Stomach (tissue), 8 donors: ENCODE measurements at regions not wholly inside any gene's neighbourhood (a gene's known extent, or its start where the extent isn't known, plus 50 kb on each side); places are given as distances from the start of the nearest gene placed in this dataset.

Experiments used
- DNase-seq, 2 donors: peaks; one replicate each; pipeline versions ENCODE4 v3.0.0 to v3.0.0-alpha.2; 2013 to 2019
- H3K27ac ChIP-seq, 5 donors: fragments of 200-600 bp in 4 of 5; sonication (generic) in 4 of 5; one replicate each; pipeline ENCODE4 v1.5.1; 2013 to 2019; ENCODE audit warnings: mild to moderate bottlenecking in 1 of 5, moderate library complexity in 1 of 5
- H3K27me3 ChIP-seq, 3 donors: fragments of 200-600 bp; sonication (generic); one replicate each; pipeline ENCODE4 v1.5.1; 2017 to 2019; ENCODE audit warnings: mixed run types in 1 of 3
- H3K36me3 ChIP-seq, 4 donors: fragments of 200-600 bp; sonication (generic); 1 replicate in 3 of 4; 2 replicates in 1 of 4; pipeline ENCODE4 v1.5.1; 2016 to 2019
- H3K4me1 ChIP-seq, 4 donors: fragments of 200-600 bp; sonication (generic); one replicate each; pipeline ENCODE4 v1.5.1; 2016 to 2019
- H3K4me3 ChIP-seq, 4 donors: fragments of 200-600 bp; sonication (generic) in 3 of 4; one replicate each; pipeline ENCODE4 v1.5.1; 2016 to 2019; ENCODE audit warnings: mild to moderate bottlenecking in 1 of 4
- H3K9me3 ChIP-seq, 4 donors: fragments of 200-600 bp; sonication (generic); one replicate each; pipeline ENCODE4 v1.5.1; 2016 to 2019
- EP300 ChIP-seq: sonication (generic); formaldehyde crosslinking; IDR thresholded peaks from one replicate; pipeline ENCODE4 v1.6.1; 2017; ENCODE audit warnings: antibody characterized with exemption
- POLR2A ChIP-seq, 4 donors: fragments of 450-650 bp; IDR thresholded peaks; one replicate each; pipeline ENCODE4 v1.6.1; 2016; ENCODE audit warnings: antibody characterized with exemption in 4 of 4, control low read depth in 2 of 4, mild to moderate bottlenecking in 1 of 4, moderate library complexity in 1 of 4
- POLR2AphosphoS5 ChIP-seq, 3 donors: sonication (generic); formaldehyde crosslinking; IDR thresholded peaks; one replicate each; pipeline ENCODE4 v1.6.1; 2016; ENCODE audit warnings: antibody characterized with exemption in 3 of 3
- WGBS, 5 donors: extraction: QIAGEN DNeasy Blood & Tissue Kit in 3 of 5; methylation state at CpG; one replicate each; pipeline versions ENCODE4 v1.1.5 to v1.1.7; 2013 to 2018; 5-methylcytosine and 5-hydroxymethylcytosine counted together
- intact Hi-C: fragments of 100-400 bp; cut with DNase I; formaldehyde crosslinking; loops from one replicate; pipeline ENCODE4 v1.15.1; 2023; ENCODE audit warnings: low total_unique reads
- TF ChIP-seq, protein P1 (sequence below), 7 experiments: fragments of 450-650 bp in 4 of 7; fragments of 200-600 bp in 3 of 7; sonication (generic) in 3 of 7; IDR thresholded peaks; one replicate each; pipeline ENCODE4 v1.5.1; 2016 to 2019; ENCODE audit warnings: antibody characterized with exemption in 7 of 7, control low read depth in 2 of 7, mild to moderate bottlenecking in 1 of 7
- donor health status: healthy with polysubstance abuse.
- donor health status: Bipolar disorder and iron deficiency.
- donor health status: healthy.

DNA sequence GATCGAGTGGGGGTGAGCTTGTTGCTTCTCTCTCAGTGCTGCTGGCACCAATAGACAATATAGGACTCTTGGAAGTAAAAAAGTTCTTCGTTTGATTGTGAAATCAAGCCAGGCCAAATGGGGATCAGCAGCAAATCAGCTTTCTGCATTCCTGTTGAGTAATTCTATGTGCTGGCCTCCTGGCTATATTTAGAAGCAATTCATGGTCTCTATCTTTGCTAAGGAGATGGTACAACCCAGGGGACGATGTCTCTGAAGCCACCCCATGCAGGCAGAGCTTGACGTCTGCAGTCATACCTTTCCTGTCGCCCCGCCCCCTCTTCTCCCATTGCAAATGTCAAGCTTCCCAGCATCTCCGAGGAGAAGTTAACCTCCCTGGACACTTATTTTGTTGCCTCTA, 199.1 kb downstream of the SCP2D1 start:
- Histone ChIP-seq H3K4me3 (no peak overlapping the region), H3K27ac (peak overlapping the region in 2 of 5 donors; percentile 17 to 24), H3K36me3 (no peaks in the 10 kb centered on the region), H3K4me1 (peaks cover 0 to 4% (median 0%) of the 10 kb centered on the region in 4 donors), H3K9me3 (peaks cover 0 to 4% (median 0%) of the 10 kb centered on the region in 4 donors), H3K27me3 (no peaks in the 10 kb centered on the region)
- 54 to 68% (median 60%) methylated on average over 7 of the region's 7 CpGs for WGBS, 5 donors
- intact Hi-C loops: no loop called here
- peak in 1 of 2 donors; percentile 15 for DNase-seq
- TF ChIP-seq POLR2A (IDR thresholded peaks at IDR 0.05) (no peak), POLR2AphosphoS5 (IDR thresholded peaks at IDR 0.05) (no peak), EP300 (no peak)
- TF ChIP-seq, protein P1, sequence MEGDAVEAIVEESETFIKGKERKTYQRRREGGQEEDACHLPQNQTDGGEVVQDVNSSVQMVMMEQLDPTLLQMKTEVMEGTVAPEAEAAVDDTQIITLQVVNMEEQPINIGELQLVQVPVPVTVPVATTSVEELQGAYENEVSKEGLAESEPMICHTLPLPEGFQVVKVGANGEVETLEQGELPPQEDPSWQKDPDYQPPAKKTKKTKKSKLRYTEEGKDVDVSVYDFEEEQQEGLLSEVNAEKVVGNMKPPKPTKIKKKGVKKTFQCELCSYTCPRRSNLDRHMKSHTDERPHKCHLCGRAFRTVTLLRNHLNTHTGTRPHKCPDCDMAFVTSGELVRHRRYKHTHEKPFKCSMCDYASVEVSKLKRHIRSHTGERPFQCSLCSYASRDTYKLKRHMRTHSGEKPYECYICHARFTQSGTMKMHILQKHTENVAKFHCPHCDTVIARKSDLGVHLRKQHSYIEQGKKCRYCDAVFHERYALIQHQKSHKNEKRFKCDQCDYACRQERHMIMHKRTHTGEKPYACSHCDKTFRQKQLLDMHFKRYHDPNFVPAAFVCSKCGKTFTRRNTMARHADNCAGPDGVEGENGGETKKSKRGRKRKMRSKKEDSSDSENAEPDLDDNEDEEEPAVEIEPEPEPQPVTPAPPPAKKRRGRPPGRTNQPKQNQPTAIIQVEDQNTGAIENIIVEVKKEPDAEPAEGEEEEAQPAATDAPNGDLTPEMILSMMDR (IDR thresholded peaks at IDR 0.05): no peak

DNA sequence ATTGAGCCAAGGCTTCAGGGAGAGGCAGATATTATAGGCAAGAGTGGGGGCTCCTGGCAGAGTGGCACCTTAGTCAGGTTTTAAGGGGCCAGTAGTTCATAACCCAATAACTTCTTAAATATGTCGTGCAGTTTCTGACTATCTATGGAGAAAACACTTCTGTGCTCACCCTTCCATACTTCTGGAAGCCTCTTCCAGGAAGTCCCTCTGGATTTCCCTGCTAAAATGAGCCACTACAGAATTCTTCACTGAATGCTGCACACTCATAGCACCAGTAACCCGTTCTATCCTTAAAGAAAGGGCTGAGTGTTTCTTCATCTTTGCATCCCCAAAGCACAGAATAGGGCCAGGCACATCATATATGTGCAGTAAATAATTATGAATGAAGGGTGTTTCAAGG, 198.5 kb upstream of the SLC24A3 start:
- Histone ChIP-seq H3K4me3 (no peak overlapping the region), H3K27ac (no peak overlapping the region), H3K27me3 (no peaks in the 10 kb centered on the region), H3K9me3 (peaks cover 0 to 4% (median 0%) of the 10 kb centered on the region in 4 donors), H3K36me3 (no peaks in the 10 kb centered on the region), H3K4me1 (peaks cover 0 to 4% (median 0%) of the 10 kb centered on the region in 4 donors)
- intact Hi-C loops: no loop called here
- no peak for TF ChIP-seq EP300
- TF ChIP-seq POLR2AphosphoS5 (IDR thresholded peaks at IDR 0.05): no peak
- 39 to 79% (median 77%) methylated on average over 2 of the region's 2 CpGs for WGBS, 5 donors
- no peak for DNase-seq

DNA sequence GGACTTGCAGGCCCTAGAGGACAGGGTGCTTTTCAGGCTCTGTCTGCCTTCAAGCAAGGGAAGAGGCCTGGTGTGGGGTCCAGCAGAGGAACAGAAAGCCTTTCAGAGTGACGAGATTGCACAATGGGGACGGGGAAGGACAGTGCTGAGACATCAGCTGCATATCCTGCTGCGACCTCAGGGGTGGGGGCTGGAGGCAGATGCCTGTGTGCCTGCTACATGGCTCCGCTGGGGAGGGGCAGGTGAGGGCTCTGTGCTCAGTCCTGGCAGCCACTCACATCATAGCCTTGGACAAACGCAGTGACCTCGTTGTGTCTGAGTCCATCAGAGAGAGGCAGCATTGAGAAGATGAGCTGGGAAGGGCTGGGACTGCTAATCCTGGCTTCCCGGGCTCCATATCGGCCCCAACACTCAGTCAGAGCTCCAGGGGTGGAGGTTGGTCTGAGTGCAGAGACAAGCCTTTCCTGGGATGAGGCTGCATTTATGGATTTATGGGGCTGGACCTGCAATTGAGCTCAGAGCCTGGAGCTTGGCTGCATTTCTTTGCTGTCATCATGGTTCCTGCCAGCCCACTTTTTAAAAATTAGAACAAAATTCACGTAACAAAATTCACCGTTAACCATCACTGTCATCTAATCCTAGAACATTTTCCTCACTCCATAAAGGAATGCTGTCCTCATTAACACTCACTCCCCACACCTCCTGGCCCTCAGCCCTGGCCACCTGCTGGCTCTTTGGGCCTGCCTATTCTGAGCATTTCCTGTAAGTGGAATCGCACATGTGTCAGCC, 196.9 kb upstream of the SLC24A3 start:
- 54 to 70% (median 61%) methylated on average over 10 to 11 of the region's 11 CpGs for WGBS, 5 donors
- intact Hi-C loops: no loop called here
- no peak for DNase-seq

DNA sequence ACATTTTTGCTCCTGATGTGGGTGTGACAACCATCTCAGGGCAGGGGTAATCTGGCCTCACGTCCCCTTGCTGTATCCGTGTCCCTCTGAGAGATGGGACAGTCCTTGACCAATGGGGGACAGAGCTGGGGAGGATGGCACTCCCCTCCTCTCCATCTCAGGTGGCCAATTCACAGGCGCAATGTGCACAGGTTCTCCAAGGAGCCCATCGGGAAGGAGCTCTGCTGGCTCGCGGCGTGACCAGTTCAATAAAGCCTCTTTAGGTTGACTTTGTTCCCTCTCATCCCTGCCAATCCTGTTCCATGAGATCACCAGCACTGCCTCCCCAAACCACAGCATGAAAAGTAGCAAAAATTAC, 196.3 kb upstream of the SLC24A3 start:
- H3K9me3 ChIP-seq: peaks cover 0 to 4% (median 0%) of the 10 kb centered on the region in 4 donors
- H3K36me3 ChIP-seq: no peaks in the 10 kb centered on the region
- H3K27me3 ChIP-seq: no peaks in the 10 kb centered on the region
- peaks cover 0 to 4% (median 0%) of the 10 kb centered on the region in 4 donors for H3K4me1 ChIP-seq
- WGBS, 5 donors: 88 to 93% (median 90%) methylated on average over 5 to 7 of the region's 7 CpGs
- no peak for TF ChIP-seq EP300
- no peak for TF ChIP-seq POLR2AphosphoS5 (IDR thresholded peaks at IDR 0.05)
- TF ChIP-seq POLR2A (IDR thresholded peaks at IDR 0.05): no peak
- TF ChIP-seq, protein P1 (IDR thresholded peaks at IDR 0.05): no peak
- H3K27ac ChIP-seq: no peak overlapping the region
- DNase-seq: no peak
- no peak overlapping the region for H3K4me3 ChIP-seq
- intact Hi-C loops: no loop called here

More for the DNA sequence above, 196.9 kb upstream of the SLC24A3 start:
- Histone ChIP-seq H3K27me3 (no peaks in the 10 kb centered on the region), H3K9me3 (peaks cover 0 to 4% (median 0%) of the 10 kb centered on the region in 4 donors), H3K4me3 (no peak overlapping the region), H3K4me1 (peaks cover 0 to 4% (median 0%) of the 10 kb centered on the region in 4 donors), H3K27ac (peak overlapping the region in 1 of 5 donors; percentile 31), H3K36me3 (no peaks in the 10 kb centered on the region)
- TF ChIP-seq, protein P1 (IDR thresholded peaks at IDR 0.05): no peak
- TF ChIP-seq EP300 (no peak), POLR2A (IDR thresholded peaks at IDR 0.05) (no peak), POLR2AphosphoS5 (IDR thresholded peaks at IDR 0.05) (no peak)
